ENCODE measurements at regions not wholly inside any gene's neighbourhood (a gene's known extent, or its start where the extent isn't known, plus 50 kb on each side); places are given as distances from the start of the nearest gene placed in this dataset.

GRCh38 chr5:57931807-57932206 lies 449.2 kb upstream of the ACTBL2 start:
- TF ChIP-seq POLR2A (IDR thresholded peaks at IDR 0.05) (no peak), CTCF (IDR thresholded peaks at IDR 0.05) (no peak)

Data from ovary (tissue), 3 donors.